Testis (tissue), 2 donors: ENCODE measurements at regions not wholly inside any gene's neighbourhood (a gene's known extent, or its start where the extent isn't known, plus 50 kb on each side); places are given as distances from the start of the nearest gene placed in this dataset.

Experiments
- DNase-seq: peaks from one replicate; pipeline ENCODE4 v3.0.0-alpha.2; 2019
- H3K27ac ChIP-seq, 2 donors: fragments of 200-600 bp; sonication (generic); one replicate each; pipeline ENCODE4 v1.5.1; 2019
- H3K27me3 ChIP-seq: fragments of 200-600 bp; sonication (generic); one replicate; pipeline ENCODE4 v1.5.1; 2019
- H3K36me3 ChIP-seq: fragments of 200-600 bp; sonication (generic); one replicate; pipeline ENCODE4 v1.5.1; 2017; ENCODE audit warnings: low read depth; ENCODE audit errors: missing control alignments
- H3K4me1 ChIP-seq: fragments of 200-600 bp; sonication (generic); one replicate; pipeline ENCODE4 v1.5.1; 2019
- H3K4me3 ChIP-seq, 2 donors: fragments of 200-600 bp; sonication (generic); one replicate each; pipeline ENCODE4 v1.5.1; 2017 to 2019
- H3K9me3 ChIP-seq: fragments of 200-600 bp; sonication (generic); one replicate; pipeline ENCODE4 v1.5.1; 2017
- POLR2A ChIP-seq: fragments of 450-650 bp; IDR thresholded peaks from one replicate; pipeline ENCODE4 v1.6.1; 2017; ENCODE audit warnings: antibody characterized with exemption, mild to moderate bottlenecking, moderate library complexity
- WGBS, 2 donors: methylation state at CpG; one replicate each; pipeline ENCODE4 v1.1.5; 2018; 5-methylcytosine and 5-hydroxymethylcytosine counted together
- intact Hi-C: fragments of 100-400 bp; cut with DNase I; formaldehyde crosslinking; loops from one replicate; pipeline ENCODE4 v1.15.1; 2023; ENCODE audit warnings: low total_unique reads
- TF ChIP-seq, protein P1 (sequence below), 3 experiments: fragments of 450-650 bp in 2 of 3; fragments of 200-600 bp in 1 of 3; sonication (generic) in 1 of 3; IDR thresholded peaks; one replicate each; pipeline ENCODE4 v1.5.1; 2016 to 2019; ENCODE audit warnings: antibody characterized with exemption in 3 of 3, mild to moderate bottlenecking in 2 of 3, moderate library complexity in 1 of 3

GRCh38 chr6:126140015-126140414 is 153.7 kb downstream of the TRMT11 start:
- H3K27ac ChIP-seq: no peak overlapping the region
- H3K36me3 ChIP-seq: no peaks in the 10 kb centered on the region
- no peak for TF ChIP-seq POLR2A
- TF ChIP-seq, protein P1, sequence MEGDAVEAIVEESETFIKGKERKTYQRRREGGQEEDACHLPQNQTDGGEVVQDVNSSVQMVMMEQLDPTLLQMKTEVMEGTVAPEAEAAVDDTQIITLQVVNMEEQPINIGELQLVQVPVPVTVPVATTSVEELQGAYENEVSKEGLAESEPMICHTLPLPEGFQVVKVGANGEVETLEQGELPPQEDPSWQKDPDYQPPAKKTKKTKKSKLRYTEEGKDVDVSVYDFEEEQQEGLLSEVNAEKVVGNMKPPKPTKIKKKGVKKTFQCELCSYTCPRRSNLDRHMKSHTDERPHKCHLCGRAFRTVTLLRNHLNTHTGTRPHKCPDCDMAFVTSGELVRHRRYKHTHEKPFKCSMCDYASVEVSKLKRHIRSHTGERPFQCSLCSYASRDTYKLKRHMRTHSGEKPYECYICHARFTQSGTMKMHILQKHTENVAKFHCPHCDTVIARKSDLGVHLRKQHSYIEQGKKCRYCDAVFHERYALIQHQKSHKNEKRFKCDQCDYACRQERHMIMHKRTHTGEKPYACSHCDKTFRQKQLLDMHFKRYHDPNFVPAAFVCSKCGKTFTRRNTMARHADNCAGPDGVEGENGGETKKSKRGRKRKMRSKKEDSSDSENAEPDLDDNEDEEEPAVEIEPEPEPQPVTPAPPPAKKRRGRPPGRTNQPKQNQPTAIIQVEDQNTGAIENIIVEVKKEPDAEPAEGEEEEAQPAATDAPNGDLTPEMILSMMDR (IDR thresholded peaks at IDR 0.05): no peak
- H3K9me3 ChIP-seq: no peaks in the 10 kb centered on the region
- H3K27me3 ChIP-seq: no peaks in the 10 kb centered on the region
- H3K4me1 ChIP-seq: no peaks in the 10 kb centered on the region
- intact Hi-C loops: no loop called here
- no peak for DNase-seq
- no peak overlapping the region for H3K4me3 ChIP-seq

- Histone ChIP-seq H3K27me3 (no peaks in the 10 kb centered on the region), H3K27ac (no peak overlapping the region), H3K9me3 (no peaks in the 10 kb centered on the region), H3K4me1 (no peaks in the 10 kb centered on the region), H3K4me3 (no peak overlapping the region), H3K36me3 (no peaks in the 10 kb centered on the region)
- WGBS, 2 donors: 64 to 65% methylated on average over 3 of the region's 3 CpGs
- no peak for TF ChIP-seq POLR2A
- TF ChIP-seq, protein P1 (IDR thresholded peaks at IDR 0.05): no peak
- no peak for DNase-seq
- intact Hi-C loops: no loop called here
Observed at GRCh38 chr6:126143761-126144251, 157.5 kb downstream of the TRMT11 start.

- H3K4me3 ChIP-seq: no peak overlapping the region
- intact Hi-C loops: no loop called here
- H3K27me3 ChIP-seq: no peaks in the 10 kb centered on the region
- WGBS, 2 donors: 61 to 73% methylated on average over 6 of the region's 6 CpGs
- no peak overlapping the region for H3K27ac ChIP-seq
- no peaks in the 10 kb centered on the region for H3K36me3 ChIP-seq
- DNase-seq: no peak
- TF ChIP-seq POLR2A: no peak
- no peaks in the 10 kb centered on the region for H3K4me1 ChIP-seq
- no peaks in the 10 kb centered on the region for H3K9me3 ChIP-seq
Observed at GRCh38 chr6:126145351-126145750, 159.0 kb downstream of the TRMT11 start.

- 84 to 86% methylated on average over 4 of the region's 4 CpGs for WGBS, 2 donors
- no peak for DNase-seq
- H3K27ac ChIP-seq: no peak overlapping the region
Observed at GRCh38 chr6:126147291-126147815, 161.0 kb downstream of the TRMT11 start.

DNA sequence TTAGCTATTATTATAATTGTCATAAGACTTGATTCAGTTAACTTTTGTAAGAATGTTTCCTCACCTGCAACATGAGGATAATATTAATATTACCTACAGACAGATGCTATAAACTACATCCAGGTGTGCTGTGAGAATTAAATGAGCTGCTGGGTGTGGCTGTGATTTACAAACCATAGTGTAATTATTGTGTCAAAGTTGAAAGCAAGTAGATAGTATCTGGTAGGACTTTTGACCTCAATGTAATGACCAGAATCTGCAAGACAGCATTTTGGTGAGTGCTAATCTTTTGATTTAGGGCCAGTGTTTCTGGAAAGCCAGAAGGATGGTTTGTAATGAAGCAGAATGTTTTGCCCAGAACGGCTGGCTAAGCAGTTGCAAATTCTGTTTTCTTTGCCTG is 162.5 kb downstream of the TRMT11 start:
- H3K36me3 ChIP-seq: no peaks in the 10 kb centered on the region
- H3K4me3 ChIP-seq: no peak overlapping the region
- WGBS, 2 donors: 55 to 65% methylated on average over 1 of the region's 1 CpG
- no peak overlapping the region for H3K27ac ChIP-seq
- no peaks in the 10 kb centered on the region for H3K27me3 ChIP-seq
- intact Hi-C loops: no loop called here
- H3K4me1 ChIP-seq: no peaks in the 10 kb centered on the region
- DNase-seq: no peak
- H3K9me3 ChIP-seq: no peaks in the 10 kb centered on the region
- no peak for TF ChIP-seq POLR2A
- TF ChIP-seq, protein P1 (IDR thresholded peaks at IDR 0.05): no peak

More at GRCh38 chr6:126147291-126147815, 161.0 kb downstream of the TRMT11 start:
- no peaks in the 10 kb centered on the region for H3K4me1 ChIP-seq
- no peaks in the 10 kb centered on the region for H3K27me3 ChIP-seq
- intact Hi-C loops: no loop called here
- no peaks in the 10 kb centered on the region for H3K9me3 ChIP-seq
- no peak overlapping the region for H3K4me3 ChIP-seq
- H3K36me3 ChIP-seq: no peaks in the 10 kb centered on the region
- TF ChIP-seq, protein P1 (IDR thresholded peaks at IDR 0.05): no peak
- TF ChIP-seq POLR2A: no peak
